ENCODE measurements at regions not wholly inside any gene's neighbourhood (a gene's known extent, or its start where the extent isn't known, plus 50 kb on each side); places are given as distances from the start of the nearest gene placed in this dataset.

- TF ChIP-seq CTCF (IDR thresholded peaks at IDR 0.05; ENCODE audit: low read depth, low read length, missing input control) (no peak), REST (IDR thresholded peaks at IDR 0.05) (no peak), HNF4G (IDR thresholded peaks at IDR 0.05) (no peak), RXRA (IDR thresholded peaks at IDR 0.05) (no peak), FOXA1 (IDR thresholded peaks at IDR 0.05) (no peak), TAF1 (conservative IDR thresholded peaks at IDR 0.05) (no peak), GABPA (IDR thresholded peaks at IDR 0.05 in 1 of 2, conservative IDR thresholded peaks at IDR 0.05 in 1 of 2) (no peak), JUND (IDR thresholded peaks at IDR 0.05) (no peak), RAD21 (IDR thresholded peaks at IDR 0.05) (no peak), MAX (IDR thresholded peaks at IDR 0.05) (no peak), YY1 (IDR thresholded peaks at IDR 0.05) (no peak), EGR1 (IDR thresholded peaks at IDR 0.05; ENCODE audit: low read depth in 2 of 2) (no peak), SP1 (IDR thresholded peaks at IDR 0.05) (no peak)
These were observed 302.9 kb upstream of the NXPH2 start for GRCh38 chr2:139083121-139083520.

All from liver (tissue), 3 donors.